Sigmoid colon (tissue), 4 donors: ENCODE measurements at regions not wholly inside any gene's neighbourhood (a gene's known extent, or its start where the extent isn't known, plus 50 kb on each side); places are given as distances from the start of the nearest gene placed in this dataset.

Experiments
- CTCF ChIP-seq, 4 experiments: fragments of 450-650 bp in 3 of 4; fragments of 200-600 bp in 1 of 4; IDR thresholded peaks; one replicate each; pipeline ENCODE4 v1.5.1; 2016 to 2019; ENCODE audit warnings: antibody characterized with exemption in 4 of 4, mild to moderate bottlenecking in 3 of 4, moderate library complexity in 2 of 4
- EP300 ChIP-seq, 4 donors: sonication (generic); formaldehyde crosslinking; IDR thresholded peaks; one replicate each; pipeline ENCODE4 v1.6.1; 2017; ENCODE audit warnings: antibody characterized with exemption in 4 of 4
- POLR2A ChIP-seq, 2 donors: fragments of 450-650 bp; IDR thresholded peaks; one replicate each; pipeline ENCODE4 v1.6.1; 2016; ENCODE audit warnings: antibody characterized with exemption in 2 of 2, mild to moderate bottlenecking in 2 of 2, moderate library complexity in 2 of 2
- POLR2AphosphoS5 ChIP-seq, 4 donors: sonication (generic); formaldehyde crosslinking; IDR thresholded peaks; one replicate each; pipeline ENCODE4 v1.6.1; 2017; ENCODE audit warnings: antibody characterized with exemption in 4 of 4

GRCh38 chr5:27172693-27173092 lies 134.3 kb upstream of the CDH9 start:
- no peak for TF ChIP-seq EP300 (IDR thresholded peaks at IDR 0.05)
- no peak for TF ChIP-seq POLR2A (IDR thresholded peaks at IDR 0.05)
- TF ChIP-seq POLR2AphosphoS5 (IDR thresholded peaks at IDR 0.05): no peak
- TF ChIP-seq CTCF (IDR thresholded peaks at IDR 0.05): no peak
